Naive thymus-derived CD8-positive, alpha-beta T cell (primary cell): ENCODE measurements at regions not wholly inside any gene's neighbourhood (a gene's known extent, or its start where the extent isn't known, plus 50 kb on each side); places are given as distances from the start of the nearest gene placed in this dataset.

Source experiments
- ATAC-seq, 2 donors: fragments of 150-1000 bp; cut with Tn5 transposase in 1 of 2; sonication (Bioruptor Pico), chemical (Tn5 transposase) in 1 of 2; 1 replicate in 1 of 2; 2 replicates in 1 of 2; pipeline ENCODE4 v1.10.0; 2021; ENCODE audit warnings: mild to moderate bottlenecking in 2 of 2, moderate library complexity in 2 of 2
- POLR2A ChIA-PET: fragments of 350-600 bp; sonication (Branson Sonifier 250); formaldehyde crosslinking; loops from one replicate; lab custom pipeline; 2021; ENCODE audit warnings: antibody characterized with exemption; lab: Charles Lee
- DNase-seq, 10 donors: peaks; one replicate each; pipeline versions ENCODE4 v3.0.0 to v3.0.0-alpha.2; 2020 to 2022
- H3K27ac Mint-ChIP-seq, 10 donors: one replicate each; pipeline ENCODE4 v1.8.0; 2020 to 2022; ENCODE audit warnings: mild to moderate bottlenecking in 10 of 10, mixed read lengths in 10 of 10, moderate library complexity in 4 of 10, inconsistent platforms in 1 of 10
- H3K27me3 Mint-ChIP-seq, 5 donors: one replicate each; pipeline ENCODE4 v1.8.0; 2021 to 2022; ENCODE audit warnings: mixed read lengths in 5 of 5
- H3K36me3 Mint-ChIP-seq, 3 donors: one replicate each; pipeline ENCODE4 v1.8.0; 2020 to 2022; ENCODE audit warnings: mixed read lengths in 3 of 3, mild to moderate bottlenecking in 2 of 3, inconsistent platforms in 1 of 3
- H3K4me1 Mint-ChIP-seq, 4 donors: one replicate each; pipeline ENCODE4 v1.8.0; 2021 to 2022; ENCODE audit warnings: mixed read lengths in 4 of 4
- H3K4me3 Mint-ChIP-seq, 10 donors: one replicate each; pipeline ENCODE4 v1.8.0; 2020 to 2022; ENCODE audit warnings: mild to moderate bottlenecking in 10 of 10, mixed read lengths in 10 of 10, moderate library complexity in 6 of 10, inconsistent platforms in 1 of 10
- H3K9me3 Mint-ChIP-seq, 9 donors: one replicate each; pipeline ENCODE4 v1.8.0; 2020 to 2022; ENCODE audit warnings: mixed read lengths in 9 of 9, mild to moderate bottlenecking in 3 of 9, inconsistent platforms in 1 of 9, moderate library complexity in 1 of 9

- Mint-ChIP-seq H3K9me3 (peaks cover 0 to 24% (median 5%) of the 10 kb centered on the region in 9 donors), H3K27ac (no peak overlapping the region), H3K4me3 (no peak overlapping the region), H3K27me3 (no peaks in the 10 kb centered on the region), H3K36me3 (peaks cover 0 to 11% (median 9%) of the 10 kb centered on the region in 3 donors), H3K4me1 (peaks cover 0 to 6% (median 0%) of the 10 kb centered on the region in 4 donors)
- POLR2A ChIA-PET, result no interaction called here
- ATAC-seq, result no peak
- DNase-seq, result no peak
These were observed 227.4 kb downstream of the TMEM200A start for GRCh38 chr6:130593200-130593599.

GRCh38 chr6:130593948-130594347 is 228.1 kb downstream of the TMEM200A start:
- ATAC-seq (no peak), DNase-seq (no peak)
- H3K36me3 Mint-ChIP-seq, result peaks cover 0 to 11% (median 9%) of the 10 kb centered on the region in 3 donors
- H3K27ac Mint-ChIP-seq, result no peak overlapping the region
- no peak overlapping the region for H3K4me3 Mint-ChIP-seq
- H3K4me1 Mint-ChIP-seq, result peaks cover 0 to 6% (median 0%) of the 10 kb centered on the region in 4 donors
- H3K9me3 Mint-ChIP-seq, result peaks cover 0 to 24% (median 5%) of the 10 kb centered on the region in 9 donors
- POLR2A ChIA-PET, result no interaction called here
- H3K27me3 Mint-ChIP-seq, result no peaks in the 10 kb centered on the region

GRCh38 chr6:130598021-130598989 is 228.9 kb upstream of the SMLR1 start:
- no peak overlapping the region for H3K27ac Mint-ChIP-seq
- H3K27me3 Mint-ChIP-seq, result no peaks in the 10 kb centered on the region
- no peak overlapping the region for H3K4me3 Mint-ChIP-seq
- peaks cover 0 to 6% (median 3%) of the 10 kb centered on the region in 3 donors for H3K36me3 Mint-ChIP-seq
- POLR2A ChIA-PET, result no interaction called here
- no peak for ATAC-seq
- peaks cover 0 to 17% (median 0%) of the 10 kb centered on the region in 9 donors for H3K9me3 Mint-ChIP-seq
- H3K4me1 Mint-ChIP-seq, result peaks cover 0 to 8% (median 4%) of the 10 kb centered on the region in 4 donors
- no peak for DNase-seq

GRCh38 chr6:130600880-130601341 is 226.3 kb upstream of the SMLR1 start:
- ATAC-seq, result no peak
- Mint-ChIP-seq H3K27ac (no peak overlapping the region), H3K4me3 (no peak overlapping the region), H3K4me1 (peaks cover 0 to 13% (median 6%) of the 10 kb centered on the region in 4 donors), H3K27me3 (peaks cover 0 to 1% (median 0%) of the 10 kb centered on the region in 5 donors), H3K36me3 (peaks cover 0 to 6% (median 3%) of the 10 kb centered on the region in 3 donors), H3K9me3 (peaks cover 0 to 17% (median 0%) of the 10 kb centered on the region in 9 donors)
- POLR2A ChIA-PET, result no interaction called here
- no peak for DNase-seq

DNA sequence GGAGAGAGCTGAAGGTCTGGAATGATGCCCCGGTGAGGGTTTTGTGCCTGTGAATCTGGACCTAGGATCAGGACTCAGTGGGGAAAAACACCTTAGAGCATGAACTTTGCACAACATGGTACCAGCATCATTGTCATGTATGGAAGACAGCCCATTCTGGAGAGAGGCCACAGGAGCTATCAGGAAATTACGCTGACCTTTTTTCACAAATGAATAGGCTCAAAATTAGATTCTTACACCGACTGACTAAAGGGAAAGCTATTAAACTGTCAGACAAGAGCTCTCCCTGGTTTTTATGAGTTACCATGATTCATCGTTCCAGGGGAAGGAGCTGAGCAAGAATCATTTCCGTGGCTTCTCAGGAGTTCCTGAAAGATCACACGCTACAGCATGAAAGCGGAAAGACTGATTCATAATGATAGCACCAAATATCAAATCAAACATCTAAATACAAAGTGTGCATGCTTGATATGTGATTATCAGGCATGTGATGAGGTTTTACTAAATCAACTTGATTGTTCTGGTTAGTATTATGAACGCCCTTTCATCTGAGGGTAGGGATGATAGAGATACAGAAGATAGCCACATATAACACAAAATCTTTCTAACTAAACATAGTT is 224.9 kb upstream of the SMLR1 start:
- H3K4me1 Mint-ChIP-seq, result peaks cover 0 to 13% (median 4%) of the 10 kb centered on the region in 4 donors
- H3K9me3 Mint-ChIP-seq, result peaks cover 0 to 17% (median 0%) of the 10 kb centered on the region in 9 donors
- H3K4me3 Mint-ChIP-seq, result no peak overlapping the region
- POLR2A ChIA-PET, result no interaction called here
- no peak overlapping the region for H3K27ac Mint-ChIP-seq
- ATAC-seq, result no peak
- H3K27me3 Mint-ChIP-seq, result peaks cover 0 to 1% (median 0%) of the 10 kb centered on the region in 5 donors
- DNase-seq, result no peak
- H3K36me3 Mint-ChIP-seq, result peaks cover 0 to 6% (median 3%) of the 10 kb centered on the region in 3 donors

DNA sequence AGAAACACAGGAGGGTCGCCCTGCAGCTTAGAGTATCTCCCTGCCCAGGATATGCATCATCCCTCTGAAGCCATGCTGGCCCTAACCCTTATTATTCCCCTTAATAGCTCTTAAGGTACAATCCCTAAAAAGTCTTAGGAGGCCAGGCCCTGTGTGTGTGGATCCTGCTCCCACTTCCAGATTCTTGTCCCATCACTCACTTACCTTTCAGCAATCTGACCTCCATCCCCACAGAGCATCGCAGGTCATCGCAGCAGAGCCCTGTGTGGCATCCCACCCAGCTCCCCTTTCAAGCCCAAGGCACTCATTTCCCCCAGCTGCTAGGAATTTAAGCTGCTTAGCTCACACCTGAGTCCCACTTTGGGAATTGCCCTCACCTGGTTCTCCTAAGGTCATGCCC is 223.8 kb upstream of the SMLR1 start:
- no peak for DNase-seq
- Mint-ChIP-seq H3K9me3 (peaks cover 0 to 17% (median 2%) of the 10 kb centered on the region in 9 donors), H3K27ac (no peak overlapping the region), H3K4me1 (peaks cover 0 to 13% (median 5%) of the 10 kb centered on the region in 4 donors), H3K27me3 (peaks cover 0 to 1% (median 0%) of the 10 kb centered on the region in 5 donors), H3K4me3 (no peak overlapping the region), H3K36me3 (peaks cover 0 to 6% (median 3%) of the 10 kb centered on the region in 3 donors)
- POLR2A ChIA-PET, result no interaction called here
- no peak for ATAC-seq

DNA sequence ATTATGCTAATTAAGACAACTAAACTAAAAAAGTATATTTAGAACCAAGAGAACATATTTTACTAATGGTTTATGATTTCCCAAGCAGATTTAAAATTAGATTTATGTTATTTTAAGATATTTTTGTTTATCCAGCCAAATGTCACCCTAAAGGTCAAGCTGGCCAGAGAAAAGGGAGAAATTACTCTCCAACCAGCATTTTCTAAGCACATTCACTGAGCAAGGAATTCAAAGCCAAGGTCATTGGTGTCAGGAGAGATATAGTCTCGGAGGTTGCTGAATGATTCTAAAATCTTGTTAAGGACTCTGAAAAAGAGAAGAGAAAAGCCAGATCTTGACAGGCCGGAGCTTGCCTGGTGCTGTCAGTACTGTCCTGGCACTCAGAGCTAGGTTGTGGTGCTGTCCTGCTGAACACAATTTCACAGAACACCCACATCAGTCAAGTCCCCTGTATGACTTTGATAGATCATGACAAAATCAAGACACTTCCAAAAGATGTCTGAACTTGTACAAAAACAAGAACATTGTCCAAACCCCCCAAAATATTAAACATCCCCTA is 222.3 kb upstream of the SMLR1 start:
- Mint-ChIP-seq H3K36me3 (peaks cover 0 to 6% (median 3%) of the 10 kb centered on the region in 3 donors), H3K4me1 (peaks cover 0 to 13% (median 5%) of the 10 kb centered on the region in 4 donors), H3K9me3 (peaks cover 0 to 17% (median 2%) of the 10 kb centered on the region in 9 donors), H3K4me3 (no peak overlapping the region), H3K27ac (no peak overlapping the region), H3K27me3 (peaks cover 0 to 1% (median 0%) of the 10 kb centered on the region in 5 donors)
- DNase-seq, result no peak
- POLR2A ChIA-PET, result no interaction called here
- no peak for ATAC-seq

GRCh38 chr6:130610303-130610702 is 216.9 kb upstream of the SMLR1 start:
- H3K9me3 Mint-ChIP-seq, result peaks cover 0 to 7% (median 0%) of the 10 kb centered on the region in 9 donors
- ATAC-seq, result no peak
- no peak for DNase-seq
- POLR2A ChIA-PET, result no interaction called here
- no peak overlapping the region for H3K4me3 Mint-ChIP-seq
- H3K36me3 Mint-ChIP-seq, result no peaks in the 10 kb centered on the region
- H3K27me3 Mint-ChIP-seq, result no peaks in the 10 kb centered on the region
- peaks cover 0 to 11% (median 3%) of the 10 kb centered on the region in 4 donors for H3K4me1 Mint-ChIP-seq
- no peak overlapping the region for H3K27ac Mint-ChIP-seq

GRCh38 chr6:130611366-130611765 is 215.8 kb upstream of the SMLR1 start:
- no peak overlapping the region for H3K27ac Mint-ChIP-seq
- no peaks in the 10 kb centered on the region for H3K27me3 Mint-ChIP-seq
- H3K36me3 Mint-ChIP-seq, result no peaks in the 10 kb centered on the region
- no peak overlapping the region for H3K4me3 Mint-ChIP-seq
- POLR2A ChIA-PET, result no interaction called here
- H3K4me1 Mint-ChIP-seq, result peaks cover 0 to 11% (median 4%) of the 10 kb centered on the region in 4 donors
- ATAC-seq (no peak), DNase-seq (no peak)
- peaks cover 0 to 7% (median 0%) of the 10 kb centered on the region in 9 donors for H3K9me3 Mint-ChIP-seq

DNA sequence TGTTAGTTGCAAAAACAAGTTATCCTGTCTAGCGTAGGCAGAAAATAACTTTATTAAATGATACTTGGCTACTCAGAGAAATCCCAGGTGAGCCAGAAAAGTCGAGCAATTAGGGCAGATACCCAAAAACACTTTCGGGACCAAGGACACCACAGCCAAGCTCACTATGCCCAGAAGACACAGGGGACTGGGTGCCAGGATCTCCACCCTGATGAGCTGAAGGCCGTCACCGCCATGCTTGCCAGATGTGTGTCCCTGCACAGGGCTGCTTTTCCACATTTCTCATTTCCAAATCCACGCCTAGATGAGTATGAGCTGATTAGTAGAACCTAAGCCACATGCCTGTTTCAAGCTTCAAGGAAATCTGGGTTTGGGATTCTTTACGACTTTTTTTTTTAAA is 214.0 kb upstream of the SMLR1 start:
- H3K27ac Mint-ChIP-seq, result no peak overlapping the region
- ATAC-seq (no peak), DNase-seq (no peak)
- H3K36me3 Mint-ChIP-seq, result no peaks in the 10 kb centered on the region
- no peaks in the 10 kb centered on the region for H3K27me3 Mint-ChIP-seq
- peaks cover 0 to 11% (median 4%) of the 10 kb centered on the region in 4 donors for H3K4me1 Mint-ChIP-seq
- H3K9me3 Mint-ChIP-seq, result peaks cover 0 to 3% (median 0%) of the 10 kb centered on the region in 9 donors
- POLR2A ChIA-PET, result no interaction called here
- no peak overlapping the region for H3K4me3 Mint-ChIP-seq

GRCh38 chr6:130615816-130616215 is 211.4 kb upstream of the SMLR1 start:
- no peaks in the 10 kb centered on the region for H3K36me3 Mint-ChIP-seq
- ATAC-seq (no peak), DNase-seq (no peak)
- H3K4me1 Mint-ChIP-seq, result peaks cover 0 to 11% (median 4%) of the 10 kb centered on the region in 4 donors
- H3K27me3 Mint-ChIP-seq, result no peaks in the 10 kb centered on the region
- no peaks in the 10 kb centered on the region for H3K9me3 Mint-ChIP-seq
- H3K4me3 Mint-ChIP-seq, result no peak overlapping the region
- POLR2A ChIA-PET, result no interaction called here
- H3K27ac Mint-ChIP-seq, result no peak overlapping the region

DNA sequence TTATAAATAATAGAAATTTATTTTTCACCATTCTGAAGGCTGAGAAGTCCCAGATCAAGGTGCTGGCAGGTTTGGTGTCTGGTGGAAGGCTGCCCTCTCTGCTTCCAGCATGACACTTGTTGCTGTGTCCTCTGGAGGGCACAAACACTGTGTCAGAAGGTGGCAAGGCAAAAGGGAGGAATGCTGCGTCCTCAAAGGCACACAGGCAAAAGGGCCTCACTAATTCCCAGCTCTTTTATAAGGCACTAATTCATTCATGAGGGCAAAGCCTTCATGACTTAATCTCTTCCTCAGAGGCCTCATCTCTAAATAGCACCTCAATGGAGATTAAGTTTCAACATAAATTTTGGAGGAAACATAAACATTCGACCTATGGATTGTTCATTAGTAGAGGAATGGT is 209.5 kb upstream of the SMLR1 start:
- no peak for DNase-seq
- POLR2A ChIA-PET, result no interaction called here
- ATAC-seq, result no peak
- peaks cover 0 to 11% (median 4%) of the 10 kb centered on the region in 4 donors for H3K4me1 Mint-ChIP-seq
- H3K9me3 Mint-ChIP-seq, result peaks cover 0 to 2% (median 0%) of the 10 kb centered on the region in 9 donors
- no peak overlapping the region for H3K27ac Mint-ChIP-seq
- no peaks in the 10 kb centered on the region for H3K27me3 Mint-ChIP-seq
- H3K36me3 Mint-ChIP-seq, result no peaks in the 10 kb centered on the region
- H3K4me3 Mint-ChIP-seq, result no peak overlapping the region
